Stimulated activated CD8-positive, alpha-beta memory T cell treated with anti-CD3 and anti-CD28 coated beads, Interleukin-7, amount 100 ng/mL, for 1 hour (primary cell): ENCODE measurements at regions not wholly inside any gene's neighbourhood (a gene's known extent, or its start where the extent isn't known, plus 50 kb on each side); places are given as distances from the start of the nearest gene placed in this dataset.

Source experiments
- DNase-seq, 2 donors: peaks; one replicate each; pipeline ENCODE4 v3.0.0-alpha.2; 2020; ENCODE audit warnings: low read depth in 2 of 2

GRCh38 chr9:6703898-6704639 is 53.7 kb upstream of the KDM4C start:
- peak; percentile 62 to 80 for DNase-seq

GRCh38 chr9:6702707-6703106 is 55.1 kb upstream of the KDM4C start:
- DNase-seq: no peak

- DNase-seq: no peak
Measured at GRCh38 chr9:6696178-6696577, 50.6 kb upstream of the GLDC start.

- DNase-seq: no peak
Measured at GRCh38 chr9:6695121-6695814, 49.7 kb upstream of the GLDC start.
